ENCODE measurements at regions not wholly inside any gene's neighbourhood (a gene's known extent, or its start where the extent isn't known, plus 50 kb on each side); places are given as distances from the start of the nearest gene placed in this dataset.

DNA sequence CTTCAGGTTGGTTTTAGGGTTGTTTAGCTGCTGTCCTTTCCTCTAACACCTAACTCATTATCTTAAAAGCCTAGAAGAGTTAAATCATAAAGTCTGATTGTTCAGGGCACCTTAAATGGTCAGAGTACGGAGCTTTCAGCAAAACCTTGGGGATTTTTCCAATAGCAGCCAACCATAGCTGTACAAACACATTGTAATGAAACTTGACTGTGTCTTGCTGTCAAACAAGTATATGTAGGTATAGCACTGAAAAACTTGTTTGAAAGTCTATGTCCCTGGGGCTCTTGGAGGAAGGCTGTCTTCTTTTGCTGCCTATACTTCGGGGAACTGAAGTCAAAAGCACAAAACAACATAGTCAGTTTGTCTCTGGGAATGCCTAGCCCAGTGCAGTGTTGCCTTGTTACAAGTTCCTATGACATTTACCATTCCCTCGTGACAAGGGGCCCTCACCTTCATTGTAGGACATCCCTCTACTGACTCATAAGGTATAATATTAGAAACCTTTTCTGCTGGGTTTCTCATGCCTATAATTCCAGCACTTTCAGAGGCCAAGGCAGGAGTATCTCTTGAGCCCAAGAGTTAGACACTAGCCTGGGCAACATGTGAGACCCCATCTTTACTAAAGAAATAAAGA lies 474.5 kb upstream of the NBEA start:
- DNase-seq (no peak), ATAC-seq (no peak)

DNA sequence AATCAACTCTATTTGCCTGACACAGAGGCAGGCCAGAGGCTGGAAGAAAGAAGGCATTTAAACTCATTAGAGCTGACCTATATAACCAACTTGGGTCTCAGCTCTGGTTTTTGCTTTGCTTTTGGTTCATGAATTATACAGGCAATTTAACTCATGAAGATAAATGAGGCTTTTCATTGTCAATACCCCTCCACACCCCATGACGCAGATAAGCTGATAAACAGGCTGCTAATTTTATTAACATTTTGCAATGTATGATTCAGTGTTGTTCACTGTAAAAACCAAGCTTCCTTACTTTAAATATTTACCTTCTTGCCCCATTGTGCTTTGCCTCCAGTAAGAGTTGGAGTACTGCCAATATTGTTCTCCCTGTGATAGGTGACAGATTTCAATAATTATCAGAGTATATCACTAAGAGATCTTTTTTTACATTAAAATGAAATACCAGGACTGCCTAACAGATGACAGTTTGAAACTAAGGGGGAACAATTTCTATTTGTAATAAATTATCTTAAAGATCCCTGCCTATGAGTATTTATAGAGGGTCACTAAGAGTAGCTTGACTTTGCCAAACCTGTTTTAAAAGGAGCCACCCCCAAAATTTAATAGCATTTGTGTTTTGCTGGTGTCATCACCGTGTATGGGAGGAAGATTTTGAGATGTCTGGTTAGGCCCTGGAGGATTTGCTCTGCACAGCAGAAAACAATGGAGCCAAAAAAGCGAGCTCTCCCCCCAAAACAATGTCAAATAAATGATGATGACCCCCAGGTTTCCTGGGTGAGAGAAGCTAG lies 472.7 kb upstream of the NBEA start:
- no peak for ATAC-seq
- no peak for DNase-seq

DNA sequence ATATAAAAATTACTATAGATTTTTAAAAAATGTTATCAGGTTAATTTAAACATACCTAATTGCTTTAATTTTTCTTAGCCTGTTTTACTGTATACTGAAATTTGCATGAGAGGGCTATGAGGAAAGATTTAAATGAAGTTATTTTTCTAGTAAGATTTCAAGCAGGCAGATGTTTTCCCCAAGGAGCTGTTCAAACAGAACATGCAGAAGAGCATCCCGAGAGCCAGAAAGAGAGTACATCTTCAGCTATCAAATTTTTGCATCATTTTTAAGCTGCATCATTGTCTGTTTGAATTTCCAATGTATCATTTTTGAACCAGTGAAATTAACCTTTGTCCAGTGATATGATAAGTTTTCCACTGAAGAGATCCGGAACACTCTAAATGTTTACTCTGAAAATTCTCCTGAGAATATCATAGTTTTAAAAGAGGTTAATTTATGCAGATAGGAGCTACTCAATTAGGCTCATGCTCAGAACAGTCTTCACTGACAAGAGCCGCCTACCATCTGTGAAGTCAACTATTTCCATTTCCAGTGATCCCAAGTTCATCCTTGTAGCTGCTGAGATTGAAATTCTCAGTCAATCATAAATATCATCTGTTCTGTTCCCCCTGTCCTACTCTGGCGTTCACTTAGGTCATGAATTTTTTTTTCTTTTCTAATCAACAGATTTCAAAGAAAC lies 467.7 kb upstream of the NBEA start:
- no peak for ATAC-seq
- DNase-seq, result no peak

DNA sequence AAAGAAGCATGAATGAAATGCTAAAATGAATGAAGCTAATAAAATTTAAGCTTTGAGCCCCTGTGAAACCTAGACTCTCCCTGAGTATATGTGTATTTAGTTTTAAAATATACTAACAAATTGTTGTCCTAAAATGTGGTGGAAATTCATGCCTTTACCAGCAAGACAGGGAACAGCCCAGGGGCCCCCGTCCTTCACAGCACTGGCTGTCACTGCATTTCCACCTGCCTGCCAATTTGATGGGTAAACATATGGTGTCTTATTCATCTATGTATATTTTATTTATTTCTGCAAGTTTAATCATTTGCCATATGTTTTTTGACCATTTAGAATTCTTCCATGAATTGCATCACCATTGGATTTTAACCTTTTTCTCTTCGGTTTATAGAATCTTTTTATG lies 463.7 kb upstream of the NBEA start:
- ATAC-seq (no peak), DNase-seq (no peak)

DNA sequence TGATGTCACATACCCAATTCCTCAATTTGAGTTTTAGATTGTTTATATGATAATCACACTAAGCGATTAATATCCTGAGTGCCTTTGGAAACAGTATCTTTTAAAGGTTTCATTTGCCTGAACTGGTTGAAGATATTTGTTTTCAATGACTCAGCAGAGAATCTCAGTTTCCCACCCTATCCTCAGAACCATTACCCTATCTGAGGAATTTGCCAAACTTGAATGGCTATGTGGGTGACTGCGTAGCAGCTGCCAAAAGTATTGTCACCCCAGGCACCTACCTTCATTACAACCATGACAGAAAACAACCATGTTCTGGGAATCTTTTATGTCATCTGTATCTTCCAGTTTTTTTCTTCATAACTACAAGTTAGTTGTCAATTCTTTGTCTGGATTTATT lies 440.1 kb upstream of the NBEA start:
- ATAC-seq (no peak), DNase-seq (no peak)

DNA sequence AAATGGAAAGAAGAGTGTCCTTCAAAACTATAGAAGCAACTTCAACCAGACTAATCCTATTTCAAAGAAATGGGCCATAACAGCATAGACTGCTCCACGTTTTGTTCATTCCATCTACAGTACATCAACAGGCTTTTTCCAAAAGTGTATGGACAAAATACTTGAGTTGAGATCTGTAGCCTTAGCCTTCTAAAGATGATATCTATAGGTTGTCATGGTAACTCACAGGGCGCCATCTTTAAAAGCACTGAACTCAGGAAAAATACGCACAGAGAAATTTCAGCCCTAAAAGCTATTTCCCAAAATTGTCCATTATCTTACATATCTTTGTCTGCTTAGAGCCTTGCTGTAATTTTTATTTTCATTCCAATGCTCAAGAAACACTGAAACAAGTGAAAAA lies 439.4 kb upstream of the NBEA start:
- DNase-seq (no peak), ATAC-seq (no peak)

DNA sequence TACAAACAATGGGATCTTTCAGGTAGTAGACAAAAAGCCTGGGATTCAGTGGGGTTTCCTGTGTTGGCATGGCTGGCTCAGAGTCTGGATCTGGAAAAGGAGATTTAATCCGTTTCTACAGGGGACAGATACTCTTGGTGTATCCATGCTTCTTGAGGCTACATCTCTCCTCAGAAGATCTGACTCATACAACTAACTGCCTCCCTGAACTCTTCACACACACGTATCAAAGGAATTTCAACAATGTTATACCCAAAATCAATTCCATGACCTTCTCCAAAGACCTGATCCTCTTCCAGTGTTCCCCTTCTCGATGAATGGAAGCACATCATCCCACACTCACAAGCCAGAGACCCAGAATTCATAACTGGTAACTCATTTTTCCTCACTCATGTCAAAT lies 435.3 kb upstream of the NBEA start:
- ATAC-seq (no peak), DNase-seq (no peak)

DNA sequence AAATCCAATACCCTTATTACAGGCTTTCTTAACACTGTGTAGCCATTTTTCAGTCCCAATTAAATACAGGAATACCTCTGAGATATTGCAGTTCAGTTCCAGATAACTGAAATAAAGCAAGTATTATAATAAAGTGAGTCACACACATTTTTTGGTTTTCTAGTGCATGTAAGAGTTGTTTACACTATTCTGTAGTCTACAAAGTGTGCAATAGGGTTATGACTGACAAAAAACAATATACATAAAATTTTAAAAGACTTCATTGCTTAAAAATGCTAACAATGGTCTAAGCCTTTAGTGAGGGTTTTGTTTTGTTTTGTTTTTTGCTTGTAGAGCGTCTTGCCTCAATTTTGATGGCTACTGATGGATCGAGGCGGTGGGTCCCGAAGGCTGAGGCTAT lies 434.4 kb upstream of the NBEA start:
- DNase-seq, result no peak
- ATAC-seq, result no peak

DNA sequence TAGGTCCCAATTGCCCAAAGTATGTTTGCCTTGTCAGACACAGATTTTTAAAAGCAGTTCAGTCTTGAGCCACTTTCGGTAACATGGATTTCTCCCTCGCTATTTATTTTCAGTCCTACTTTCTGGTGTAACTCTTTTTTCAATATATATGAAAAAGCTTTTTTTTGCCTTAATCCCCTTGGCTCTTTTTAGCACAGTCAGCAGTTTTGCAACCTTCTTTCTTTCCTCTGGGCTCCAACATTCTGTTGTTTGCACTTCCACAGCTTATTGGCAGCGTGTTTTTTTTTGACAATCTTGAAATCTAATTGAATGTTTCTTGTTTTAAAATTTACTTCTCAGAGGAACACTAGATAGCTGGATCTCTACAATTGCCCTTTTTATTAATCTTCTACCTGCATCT lies 429.3 kb upstream of the NBEA start:
- DNase-seq (no peak), ATAC-seq (no peak)

DNA sequence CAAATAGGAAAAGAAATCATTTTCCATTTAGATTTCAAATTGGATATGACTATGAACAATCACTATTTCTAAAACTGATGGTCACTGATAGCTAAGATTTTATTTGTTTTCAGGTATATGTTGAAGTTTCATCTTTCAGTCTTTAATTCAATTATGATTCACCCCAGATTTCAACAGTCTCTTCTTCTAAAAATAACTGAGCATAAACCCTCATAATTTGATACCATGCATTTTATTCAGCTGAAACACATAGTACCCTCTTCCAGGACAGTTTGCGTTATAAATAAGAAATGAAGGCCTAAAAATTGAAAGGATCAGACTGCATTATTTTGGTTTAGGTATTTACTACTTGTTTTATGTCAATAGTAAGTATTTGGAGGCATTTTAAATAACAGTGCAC lies 428.5 kb upstream of the NBEA start:
- ATAC-seq (no peak), DNase-seq (no peak)

DNA sequence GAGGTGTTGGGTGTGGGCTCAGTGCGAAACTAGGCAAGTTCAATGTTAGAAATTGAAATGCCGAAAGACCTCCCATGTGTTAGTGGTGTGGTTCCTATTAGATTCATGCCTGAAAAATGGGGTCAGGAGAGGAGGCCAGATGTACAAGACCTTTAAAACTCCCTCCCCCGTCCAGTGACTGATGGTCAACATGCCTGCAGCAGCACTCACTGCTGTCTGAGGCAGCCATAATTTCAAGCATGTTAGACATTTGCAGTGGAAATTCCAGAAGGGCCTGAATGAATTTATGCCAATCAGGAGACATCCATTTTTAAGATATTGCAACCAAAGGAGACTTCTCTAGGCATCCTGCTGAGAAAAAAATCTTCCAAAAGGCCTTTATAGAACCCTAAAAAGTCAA lies 426.9 kb upstream of the NBEA start:
- DNase-seq (no peak), ATAC-seq (no peak)

DNA sequence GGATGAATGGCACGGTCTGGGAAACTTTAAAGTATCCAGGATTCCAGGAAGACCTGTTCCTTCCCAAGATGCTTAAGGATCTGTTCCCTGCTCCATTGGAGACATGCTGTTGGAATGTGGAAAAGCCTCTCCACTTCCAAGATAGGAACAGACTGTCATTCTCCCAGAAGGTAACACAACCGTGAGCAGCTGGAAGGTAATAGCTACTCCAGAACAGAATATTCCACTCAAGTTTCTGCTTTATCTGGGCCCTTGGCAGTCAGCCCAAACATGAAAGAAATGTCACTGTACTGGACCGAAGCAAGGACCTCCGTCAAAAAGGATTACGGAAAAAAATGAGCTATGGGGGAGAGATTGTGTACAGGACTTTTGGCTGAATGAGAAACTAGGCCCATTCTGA lies 420.9 kb upstream of the NBEA start:
- DNase-seq (no peak), ATAC-seq (no peak)

DNA sequence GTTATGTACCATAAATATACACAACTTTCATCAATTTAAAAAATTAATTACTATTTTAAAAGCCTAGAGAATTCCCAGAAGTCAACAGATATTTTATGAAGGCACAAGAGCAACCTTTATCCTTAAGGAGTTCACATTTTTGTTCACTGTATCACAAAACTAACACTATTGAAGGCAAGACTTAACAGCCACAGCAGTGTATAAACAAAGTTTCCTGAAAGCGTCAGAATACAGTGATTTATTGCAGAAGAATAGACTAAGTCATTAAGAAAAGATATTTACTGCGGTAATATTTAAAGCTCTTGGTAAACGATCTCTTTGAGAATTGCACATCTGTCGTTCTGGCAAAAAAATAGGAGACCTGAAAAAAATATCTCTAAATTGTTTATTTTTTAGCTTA lies 419.3 kb upstream of the NBEA start:
- ATAC-seq, result no peak
- no peak for DNase-seq

DNA sequence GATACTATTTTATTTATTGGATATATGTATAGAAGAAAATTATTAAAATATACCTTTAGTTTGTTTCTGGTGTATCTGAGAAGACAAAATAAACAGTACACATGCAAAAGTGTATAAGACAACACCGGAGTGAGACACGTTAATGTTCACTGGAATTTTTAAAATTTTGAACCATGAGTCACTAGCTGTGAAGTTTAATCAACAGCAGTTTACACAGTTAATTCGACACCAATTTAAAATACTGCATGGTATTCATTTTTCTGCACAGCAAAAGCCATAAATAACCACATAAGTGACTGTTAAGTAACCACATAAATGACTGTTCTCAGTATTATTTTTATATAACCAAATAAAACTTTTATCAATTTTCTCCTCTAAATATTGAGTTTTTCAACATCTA lies 418.7 kb upstream of the NBEA start:
- ATAC-seq, result no peak
- DNase-seq, result no peak

DNA sequence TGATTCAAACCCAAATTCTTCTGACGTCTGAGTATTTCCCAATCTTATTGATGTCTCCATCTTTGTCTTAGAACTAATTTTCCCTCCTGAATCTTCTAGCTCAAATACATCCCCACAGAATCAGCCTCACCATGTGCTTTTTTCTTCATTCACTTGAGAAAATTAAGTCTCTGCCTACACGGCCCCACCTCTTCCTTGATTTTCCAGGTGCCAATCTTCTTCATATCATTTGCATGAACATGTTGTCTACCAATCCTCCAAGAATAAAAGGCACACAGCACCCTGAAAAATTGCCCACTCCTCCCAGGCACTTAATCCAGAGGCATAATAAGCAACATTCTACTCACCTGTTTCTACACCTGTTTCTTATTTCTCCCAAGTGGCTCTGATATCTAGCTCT lies 408.1 kb upstream of the NBEA start:
- DNase-seq (no peak), ATAC-seq (no peak)

DNA sequence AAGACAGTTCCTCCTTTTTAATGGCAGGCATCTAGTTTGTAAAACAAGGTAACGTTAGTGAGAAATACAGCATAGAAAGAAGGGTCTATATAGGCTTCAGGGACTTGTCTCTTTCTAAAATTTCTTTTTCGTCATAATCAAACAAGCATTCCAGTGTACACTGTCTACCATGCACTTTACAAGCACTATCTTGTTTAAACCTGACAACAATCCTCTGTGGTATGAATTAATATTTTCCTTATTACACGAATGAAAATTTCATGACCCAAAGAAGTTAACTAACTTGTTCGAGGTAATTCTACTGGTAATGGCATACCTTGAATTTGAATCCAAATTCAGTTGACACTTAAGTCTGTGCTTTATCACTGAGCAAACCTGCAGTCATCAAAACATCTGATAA lies 399.7 kb upstream of the NBEA start:
- DNase-seq (no peak), ATAC-seq (no peak)

DNA sequence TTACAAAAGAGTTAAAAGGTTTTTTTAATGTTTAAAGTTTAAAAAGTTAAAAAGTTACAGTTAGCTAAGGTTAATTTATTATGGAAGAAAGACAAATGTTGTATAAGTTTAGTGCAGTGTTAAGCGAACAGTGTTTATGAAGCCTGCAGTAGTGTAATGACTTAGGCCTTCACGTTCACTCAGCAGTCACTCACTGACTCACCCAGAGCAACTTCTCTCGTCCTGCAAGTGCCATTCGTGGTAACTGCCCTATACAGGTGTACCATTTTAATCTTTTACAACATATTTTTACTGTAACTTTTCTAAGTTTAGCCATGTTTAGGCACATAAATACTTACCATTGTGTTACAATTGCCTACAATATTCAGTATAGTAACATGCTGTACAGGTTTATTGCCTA lies 398.2 kb upstream of the NBEA start:
- no peak for ATAC-seq
- DNase-seq, result no peak

DNA sequence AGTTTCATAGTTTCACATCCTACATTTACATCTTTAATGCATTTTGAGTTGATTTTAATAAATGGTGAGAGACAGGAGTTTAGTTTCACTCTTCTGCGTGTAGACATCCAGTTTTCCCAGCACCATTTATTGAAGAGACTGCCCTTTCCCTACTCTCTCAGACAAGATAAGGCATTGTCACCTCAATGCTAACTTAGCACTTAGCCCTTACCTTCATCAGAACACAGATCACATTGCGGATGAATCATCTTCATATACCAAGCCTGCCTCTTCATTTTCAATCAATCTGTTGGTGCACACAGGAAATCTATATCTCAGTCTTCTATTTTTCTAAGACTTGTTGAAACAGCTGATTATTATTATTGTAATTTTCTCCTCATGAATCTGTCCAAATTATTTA lies 396.6 kb upstream of the NBEA start:
- DNase-seq (no peak), ATAC-seq (no peak)

DNA sequence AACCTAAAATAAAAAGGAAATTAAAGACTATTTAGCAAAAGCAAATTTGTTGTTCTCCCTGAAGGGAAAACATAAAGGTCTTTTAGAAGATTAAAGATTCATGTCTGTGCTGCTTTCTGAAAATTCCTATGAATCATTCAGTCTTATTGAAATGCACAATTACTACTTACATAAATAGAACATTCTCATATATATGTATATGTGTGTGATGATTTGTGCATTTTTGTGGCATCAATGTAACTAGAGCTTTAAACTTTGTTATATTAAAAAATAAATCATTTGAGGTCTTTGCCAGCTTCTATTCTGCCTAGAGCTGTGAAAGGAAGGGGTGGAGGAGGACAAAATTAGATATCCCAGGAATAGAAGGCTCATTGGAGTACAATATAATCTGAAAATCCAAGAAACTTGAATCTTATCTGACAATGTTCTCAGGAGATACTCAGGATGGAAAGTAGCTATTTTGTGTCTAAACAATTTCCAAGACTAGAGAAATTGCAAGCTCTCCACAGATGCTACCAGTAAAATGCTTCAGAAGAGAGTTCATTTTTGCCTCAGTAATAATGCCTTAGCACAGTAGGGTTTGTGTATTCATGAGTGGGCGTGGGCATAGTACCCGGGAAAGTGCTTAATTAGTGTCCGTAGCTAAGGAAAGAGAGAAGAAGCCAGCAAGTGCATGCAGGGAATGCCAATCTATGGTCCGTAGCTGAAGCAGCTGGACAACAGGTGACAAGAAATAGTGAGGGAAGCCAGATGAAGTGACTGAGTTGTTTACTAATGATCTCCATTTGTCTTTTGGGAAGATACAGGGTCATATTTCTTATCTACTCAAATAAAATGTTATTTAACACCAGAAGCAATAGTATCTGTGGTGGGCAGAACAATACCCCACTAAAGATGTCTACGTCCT lies 395.5 kb upstream of the NBEA start:
- no peak for DNase-seq
- no peak for ATAC-seq

DNA sequence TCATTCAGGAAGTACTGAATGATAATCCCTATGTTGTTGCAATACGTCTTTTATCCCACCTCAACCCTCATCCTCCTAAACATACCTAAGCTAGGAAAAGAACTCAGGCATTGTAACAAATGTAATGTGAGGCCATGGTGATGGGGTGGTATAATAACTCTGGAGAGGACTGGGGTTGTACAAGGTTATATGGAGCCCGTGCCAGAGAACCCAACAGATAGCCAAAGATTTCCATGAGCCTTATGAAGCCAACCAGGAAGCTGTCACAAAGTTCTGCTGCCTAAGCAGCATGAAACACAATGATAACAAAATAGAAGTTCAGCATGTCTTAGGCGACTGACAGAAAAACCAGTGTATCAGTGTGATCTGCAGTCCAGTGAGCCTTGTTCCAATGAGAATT lies 394.1 kb upstream of the NBEA start:
- DNase-seq, result no peak
- no peak for ATAC-seq

DNA sequence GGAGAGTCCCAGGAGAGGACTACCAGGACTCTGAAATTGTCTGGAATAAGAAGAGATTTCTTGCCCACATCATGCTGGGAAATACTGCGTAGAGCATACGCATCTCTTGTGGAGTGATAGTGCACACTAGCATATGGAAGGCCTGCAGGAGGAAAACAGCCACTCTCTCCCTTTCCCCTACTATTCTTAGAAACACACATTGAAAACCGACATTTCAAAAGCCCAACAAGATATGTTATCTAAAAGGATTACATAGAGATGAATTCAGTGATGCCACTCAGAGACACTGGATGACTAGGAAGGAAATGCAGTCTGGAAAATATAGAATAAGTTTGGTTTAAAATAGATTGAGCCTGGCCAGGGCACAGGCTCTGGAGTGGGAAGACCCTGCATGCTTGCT lies 388.7 kb upstream of the NBEA start:
- ATAC-seq, result no peak
- no peak for DNase-seq

DNA sequence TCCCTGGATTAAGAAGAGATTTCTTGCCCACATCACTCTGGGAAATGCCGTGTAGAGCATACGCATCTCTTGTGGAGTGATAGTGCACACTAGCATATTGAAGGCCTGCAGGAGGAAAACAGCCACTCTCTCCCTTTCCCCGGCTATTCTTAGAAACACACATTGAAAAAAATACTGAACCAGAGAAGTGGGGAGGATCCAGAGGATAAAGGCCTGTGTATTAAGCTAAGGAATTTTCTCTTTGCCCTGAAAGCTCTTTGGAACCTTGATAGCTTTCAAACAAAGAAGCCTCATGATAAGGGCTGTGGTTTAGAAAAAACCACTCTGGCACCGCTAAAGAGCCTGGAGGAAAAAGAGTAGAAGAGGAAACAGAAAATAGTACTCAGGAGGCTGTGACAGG lies 386.1 kb upstream of the NBEA start:
- DNase-seq, result no peak
- ATAC-seq, result no peak

DNA sequence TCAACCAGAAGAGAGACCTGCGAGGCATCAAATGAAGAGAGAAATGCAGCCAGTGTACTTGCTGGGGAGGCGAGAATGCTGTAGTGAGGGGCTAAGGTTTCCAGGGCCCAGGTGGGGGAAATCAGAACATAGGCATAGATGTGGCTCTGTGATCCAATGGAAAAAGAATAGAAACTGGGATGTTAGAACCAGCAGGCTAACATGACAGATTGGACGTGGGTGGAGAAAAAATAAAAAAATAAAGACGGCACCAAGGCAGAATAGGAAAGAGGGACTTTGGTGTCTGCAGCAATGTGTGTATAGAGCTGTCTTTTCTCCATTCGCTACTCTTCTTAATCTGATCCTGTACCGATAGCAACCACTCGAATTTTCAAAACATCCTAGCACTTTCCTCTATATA lies 381.0 kb upstream of the NBEA start:
- DNase-seq, result no peak
- ATAC-seq, result no peak
